LHCN-M2 (cell line): ENCODE measurements at regions not wholly inside any gene's neighbourhood (a gene's known extent, or its start where the extent isn't known, plus 50 kb on each side); places are given as distances from the start of the nearest gene placed in this dataset.

Source experiments
- DNase-seq: peaks from one replicate; pipeline ENCODE4 v3.0.0-alpha.2; 2012; ENCODE audit warnings: low read depth

GRCh38 chr5:73230264-73231245 is 57.6 kb downstream of the TMEM174 start:
- DNase-seq, result no peak

GRCh38 chr5:73229271-73229670 is 56.3 kb downstream of the TMEM174 start:
- DNase-seq, result peak; percentile 31

- no peak for DNase-seq
These were observed 55.1 kb downstream of the TMEM174 start for GRCh38 chr5:73228052-73228451.
